Thymus (tissue), 11 donors: ENCODE measurements at regions not wholly inside any gene's neighbourhood (a gene's known extent, or its start where the extent isn't known, plus 50 kb on each side); places are given as distances from the start of the nearest gene placed in this dataset.

ENCODE experiments used
- DNase-seq, 9 donors: peaks; one replicate each; pipeline ENCODE4 v3.0.0-alpha.2; 2013; ENCODE audit warnings: low spot score in 9 of 9, low read depth in 6 of 9, missing footprints in 1 of 9
- H3K27ac ChIP-seq, 2 donors: one replicate each; pipeline ENCODE4 v1.5.1; 2013; ENCODE audit warnings: control low read depth in 1 of 2, low read depth in 1 of 2, low read length in 1 of 2, mild to moderate bottlenecking in 1 of 2, moderate library complexity in 1 of 2
- H3K27me3 ChIP-seq, 2 donors: one replicate each; pipeline ENCODE4 v1.5.1; 2013; ENCODE audit warnings: low read length in 1 of 2; ENCODE audit not compliant: control insufficient read depth in 2 of 2, insufficient read depth in 1 of 2
- H3K36me3 ChIP-seq, 2 donors: one replicate each; pipeline ENCODE4 v1.5.1; 2013; ENCODE audit warnings: low read length in 1 of 2, mild to moderate bottlenecking in 1 of 2, moderate library complexity in 1 of 2; ENCODE audit not compliant: control insufficient read depth in 2 of 2, insufficient read depth in 2 of 2
- H3K4me1 ChIP-seq, 2 donors: one replicate each; pipeline ENCODE4 v1.5.1; 2013; ENCODE audit warnings: low read length in 2 of 2; ENCODE audit not compliant: control insufficient read depth in 2 of 2, insufficient read depth in 2 of 2
- H3K4me3 ChIP-seq, 2 donors: one replicate each; pipeline ENCODE4 v1.5.1; 2013; ENCODE audit warnings: low read length in 2 of 2, control low read depth in 1 of 2, mild to moderate bottlenecking in 1 of 2
- H3K9me3 ChIP-seq, 2 donors: one replicate each; pipeline ENCODE4 v1.5.1; 2013; ENCODE audit warnings: low read length in 1 of 2, mild to moderate bottlenecking in 1 of 2; ENCODE audit not compliant: control insufficient read depth in 2 of 2, insufficient read depth in 1 of 2
- WGBS: extraction: QIAGEN DNeasy Blood & Tissue Kit; methylation state at CpG from one replicate; pipeline ENCODE4 v1.1.7; 2013; 5-methylcytosine and 5-hydroxymethylcytosine counted together
- donor health status: healthy.

DNA sequence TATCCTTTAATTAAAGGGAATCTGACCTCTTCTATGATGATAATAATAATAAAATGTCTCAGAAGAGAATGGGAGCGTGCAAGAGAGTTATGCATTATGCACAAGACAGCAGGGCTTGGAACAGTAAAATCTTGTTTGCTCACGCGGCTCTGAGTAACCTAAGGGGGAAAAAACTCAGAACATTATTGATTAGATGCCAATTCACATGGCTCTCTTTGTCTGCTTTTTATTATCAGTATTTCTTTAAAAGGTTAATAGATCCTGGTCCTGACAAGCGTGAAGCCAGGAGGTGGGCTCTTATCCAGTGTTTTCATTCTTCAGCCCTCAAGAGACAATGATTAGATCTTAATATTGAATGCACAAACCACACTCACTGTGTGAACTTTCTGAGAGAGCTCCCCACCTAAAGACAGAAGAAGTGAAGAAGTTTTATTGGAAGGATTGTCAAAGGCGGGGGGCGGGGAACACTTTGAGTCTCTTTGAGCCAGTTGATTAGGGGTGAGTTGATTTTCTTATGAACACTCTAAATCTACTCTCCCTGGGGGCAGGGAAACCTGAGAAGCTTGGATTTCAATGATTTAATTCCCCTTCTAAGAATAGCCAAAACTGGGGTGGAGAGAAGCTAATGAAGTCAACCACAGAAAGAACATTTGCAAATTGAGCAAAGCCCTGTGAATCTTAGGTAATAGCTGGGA, 127.5 kb upstream of the CTAGE1 start:
- WGBS: 95% methylated on average over 6 of the region's 6 CpGs
- Histone ChIP-seq H3K4me3 (no peak overlapping the region), H3K27me3 (no peaks in the 10 kb centered on the region), H3K9me3 (no peaks in the 10 kb centered on the region), H3K36me3 (no peaks in the 10 kb centered on the region), H3K4me1 (no peaks in the 10 kb centered on the region), H3K27ac (no peak overlapping the region)
- DNase-seq: no peak

GRCh38 chr18:22546905-22547570, 129.3 kb upstream of the CTAGE1 start:
- DNase-seq: no peak
- Histone ChIP-seq H3K27me3 (no peaks in the 10 kb centered on the region), H3K36me3 (no peaks in the 10 kb centered on the region), H3K4me3 (no peak overlapping the region), H3K4me1 (no peaks in the 10 kb centered on the region), H3K9me3 (no peaks in the 10 kb centered on the region), H3K27ac (no peak overlapping the region)
- 91% methylated on average over 10 of the region's 10 CpGs for WGBS

- H3K36me3 ChIP-seq: no peaks in the 10 kb centered on the region
- 88% methylated on average over 11 of the region's 11 CpGs for WGBS
- DNase-seq: no peak
- no peak overlapping the region for H3K4me3 ChIP-seq
- H3K27me3 ChIP-seq: no peaks in the 10 kb centered on the region
- no peaks in the 10 kb centered on the region for H3K9me3 ChIP-seq
- H3K4me1 ChIP-seq: no peaks in the 10 kb centered on the region
- H3K27ac ChIP-seq: no peak overlapping the region
Measured at GRCh38 chr18:22547807-22548561, 130.3 kb upstream of the CTAGE1 start.

- Histone ChIP-seq H3K27me3 (no peaks in the 10 kb centered on the region), H3K4me1 (no peaks in the 10 kb centered on the region), H3K4me3 (no peak overlapping the region), H3K9me3 (no peaks in the 10 kb centered on the region), H3K27ac (no peak overlapping the region), H3K36me3 (no peaks in the 10 kb centered on the region)
- 80% methylated on average over 6 of the region's 6 CpGs for WGBS
- DNase-seq: no peak
Measured at GRCh38 chr18:22549260-22549937, 131.7 kb upstream of the CTAGE1 start.

DNA sequence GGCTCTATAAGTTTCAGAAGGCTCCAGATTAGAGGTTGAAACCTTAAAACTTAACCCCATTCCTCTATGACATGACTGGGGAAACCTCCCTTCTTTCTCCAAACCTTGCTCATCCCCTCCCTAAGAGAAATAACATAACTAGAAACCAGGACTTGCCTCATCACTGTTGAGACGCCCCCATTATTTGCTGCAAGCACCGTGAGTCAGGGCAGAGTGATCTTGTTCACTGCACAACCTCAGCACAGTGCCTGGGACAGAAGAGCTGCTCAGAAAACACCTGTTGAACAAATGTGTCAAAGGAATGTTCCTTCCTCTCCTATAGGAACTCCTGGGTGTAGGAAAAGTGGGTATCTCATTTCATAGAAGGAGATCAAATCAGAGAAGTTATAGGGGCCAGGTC, 132.7 kb upstream of the CTAGE1 start:
- H3K27me3 ChIP-seq: no peaks in the 10 kb centered on the region
- H3K4me1 ChIP-seq: no peaks in the 10 kb centered on the region
- H3K4me3 ChIP-seq: no peak overlapping the region
- no peaks in the 10 kb centered on the region for H3K36me3 ChIP-seq
- no peaks in the 10 kb centered on the region for H3K9me3 ChIP-seq
- H3K27ac ChIP-seq: no peak overlapping the region
- no peak for DNase-seq
- 85% methylated on average over 2 of the region's 2 CpGs for WGBS

DNA sequence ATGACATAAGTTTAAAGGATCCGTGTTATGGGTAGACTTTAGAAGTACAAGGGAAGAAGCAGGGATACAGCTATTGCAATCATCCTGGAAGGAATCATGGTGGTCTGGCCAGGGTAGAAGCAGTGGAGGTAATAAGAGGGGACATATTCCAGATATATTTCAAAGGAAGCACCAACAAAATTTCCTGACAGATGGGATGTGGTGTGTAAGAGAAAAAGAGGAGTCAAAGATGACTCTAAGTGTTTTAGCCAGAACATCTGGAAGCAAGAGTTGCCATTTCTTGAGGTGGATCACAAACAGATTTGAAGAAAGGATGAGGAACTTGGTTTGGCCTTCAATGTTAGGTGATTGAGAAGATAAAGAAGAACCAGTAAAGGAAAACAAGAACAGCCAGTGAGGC, 133.1 kb upstream of the CTAGE1 start:
- H3K27ac ChIP-seq: no peak overlapping the region
- WGBS: 100% methylated on average over 1 of the region's 1 CpG
- H3K36me3 ChIP-seq: no peaks in the 10 kb centered on the region
- H3K9me3 ChIP-seq: no peaks in the 10 kb centered on the region
- H3K4me1 ChIP-seq: no peaks in the 10 kb centered on the region
- H3K4me3 ChIP-seq: no peak overlapping the region
- no peak for DNase-seq
- H3K27me3 ChIP-seq: no peaks in the 10 kb centered on the region

DNA sequence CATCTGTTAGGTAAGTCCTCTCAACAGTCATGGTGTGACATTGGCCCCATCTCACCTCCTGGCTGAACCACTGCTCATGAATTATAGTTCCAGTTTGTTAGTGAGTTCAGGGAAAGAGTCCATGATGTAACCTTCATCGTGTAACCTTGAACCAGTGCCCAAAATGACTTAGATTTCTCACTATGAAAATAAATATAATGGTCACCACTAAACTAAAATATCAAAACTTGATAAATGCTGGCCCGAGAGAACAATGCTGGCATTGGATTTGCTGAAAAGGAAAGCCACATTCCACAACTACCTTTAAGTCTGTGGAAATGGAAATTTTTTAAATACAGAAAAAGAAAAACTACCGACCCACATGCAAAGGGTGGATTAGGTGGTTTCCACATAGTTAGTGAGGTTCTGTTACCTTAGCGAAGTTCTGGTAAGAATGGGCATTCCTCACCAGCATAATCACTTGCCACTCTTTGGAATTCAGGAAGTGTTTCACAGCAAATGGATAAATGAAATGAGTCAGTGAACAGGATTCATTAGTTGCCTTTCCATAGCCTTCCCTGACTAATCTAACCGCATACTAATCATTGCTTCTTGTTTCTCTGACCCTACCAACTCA, 133.9 kb upstream of the CTAGE1 start:
- Histone ChIP-seq H3K27me3 (peaks cover 0 to 3% of the 10 kb centered on the region in 2 donors), H3K4me1 (no peaks in the 10 kb centered on the region), H3K36me3 (no peaks in the 10 kb centered on the region), H3K4me3 (no peak overlapping the region), H3K27ac (no peak overlapping the region), H3K9me3 (no peaks in the 10 kb centered on the region)
- 88% methylated on average over 5 of the region's 5 CpGs for WGBS
- no peak for DNase-seq

GRCh38 chr18:22552254-22552653, 134.5 kb upstream of the CTAGE1 start:
- 53% methylated on average over 3 of the region's 3 CpGs for WGBS
- no peak for DNase-seq
- H3K27me3 ChIP-seq: peaks cover 1 to 9% of the 10 kb centered on the region in 2 donors
- no peaks in the 10 kb centered on the region for H3K9me3 ChIP-seq
- no peak overlapping the region for H3K27ac ChIP-seq
- H3K4me3 ChIP-seq: no peak overlapping the region
- no peaks in the 10 kb centered on the region for H3K36me3 ChIP-seq
- no peaks in the 10 kb centered on the region for H3K4me1 ChIP-seq
